Stimulated activated CD4-positive, alpha-beta T cell treated with anti-CD3 and anti-CD28 coated beads, Interleukin-4, amount 100 ng/mL, for 1 hour (primary cell): ENCODE measurements at regions not wholly inside any gene's neighbourhood (a gene's known extent, or its start where the extent isn't known, plus 50 kb on each side); places are given as distances from the start of the nearest gene placed in this dataset.

Source experiments
- DNase-seq: peaks from one replicate; pipeline ENCODE4 v3.0.0-alpha.2; 2020

GRCh38 chr5:3827624-3828023 is 232.0 kb downstream of the IRX1 start:
- DNase-seq = no peak

GRCh38 chr5:3828761-3829160 is 233.1 kb downstream of the IRX1 start:
- no peak for DNase-seq

- DNase-seq = no peak
Observed at GRCh38 chr5:3833566-3833965, 237.9 kb downstream of the IRX1 start.

- DNase-seq = no peak
Observed at GRCh38 chr5:3835811-3836210, 240.2 kb downstream of the IRX1 start.

GRCh38 chr5:3836528-3836927 is 240.9 kb downstream of the IRX1 start:
- no peak for DNase-seq

GRCh38 chr5:3837506-3837905 is 241.9 kb downstream of the IRX1 start:
- DNase-seq = no peak

- DNase-seq = no peak
Observed at GRCh38 chr5:3839151-3839550, 243.5 kb downstream of the IRX1 start.

GRCh38 chr5:3842591-3842990 is 247.0 kb downstream of the IRX1 start:
- DNase-seq = no peak

- no peak for DNase-seq
Observed at GRCh38 chr5:3843706-3844105, 248.1 kb downstream of the IRX1 start.

GRCh38 chr5:3844266-3844665 is 248.6 kb downstream of the IRX1 start:
- no peak for DNase-seq

GRCh38 chr5:3845230-3845629 is 249.6 kb downstream of the IRX1 start:
- DNase-seq = no peak

GRCh38 chr5:3852161-3852916 is 256.7 kb downstream of the IRX1 start:
- no peak for DNase-seq

- DNase-seq = no peak
Observed at GRCh38 chr5:3853362-3853761, 257.7 kb downstream of the IRX1 start.

- no peak for DNase-seq
Observed at GRCh38 chr5:3854188-3854821, 258.7 kb downstream of the IRX1 start.

GRCh38 chr5:3856036-3856435 is 260.4 kb downstream of the IRX1 start:
- DNase-seq = no peak

- no peak for DNase-seq
Observed at GRCh38 chr5:3858524-3858923, 262.9 kb downstream of the IRX1 start.

GRCh38 chr5:3862906-3863305 is 267.3 kb downstream of the IRX1 start:
- DNase-seq = no peak

- no peak for DNase-seq
Observed at GRCh38 chr5:3875144-3875543, 279.5 kb downstream of the IRX1 start.

- DNase-seq = no peak
Observed at GRCh38 chr5:3878267-3878666, 282.6 kb downstream of the IRX1 start.

- DNase-seq = no peak
Observed at GRCh38 chr5:3883040-3883439, 287.4 kb downstream of the IRX1 start.

- no peak for DNase-seq
Observed at GRCh38 chr5:3886524-3887451, 291.2 kb downstream of the IRX1 start.

GRCh38 chr5:3888310-3888709 is 292.7 kb downstream of the IRX1 start:
- no peak for DNase-seq

- DNase-seq = no peak
Observed at GRCh38 chr5:3889412-3890142, 293.9 kb downstream of the IRX1 start.
